ENCODE measurements at regions not wholly inside any gene's neighbourhood (a gene's known extent, or its start where the extent isn't known, plus 50 kb on each side); places are given as distances from the start of the nearest gene placed in this dataset.

DNA sequence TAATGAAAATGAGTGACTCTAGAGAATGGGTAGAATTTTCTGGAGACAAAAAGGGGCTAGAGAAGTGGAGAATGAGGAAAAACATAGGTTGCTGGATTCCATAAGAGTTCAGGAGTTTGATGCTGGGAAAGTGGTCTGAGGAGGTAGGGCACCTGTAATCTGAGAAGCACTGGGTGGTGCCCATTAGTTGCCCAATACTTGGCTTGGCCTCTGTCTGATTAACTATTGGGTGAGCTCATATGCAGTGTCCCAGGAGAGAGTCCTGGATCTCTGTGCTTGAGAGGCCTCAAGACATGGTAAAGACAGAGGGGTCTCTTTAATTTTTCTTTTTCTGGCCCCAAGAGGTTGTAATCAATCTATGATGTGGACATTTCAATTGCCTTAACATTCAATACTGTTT is 390.1 kb downstream of the TDRD3 start:
- intact Hi-C loops (cut with DNase I), result no loop called here
- no peak for DNase-seq
- Histone ChIP-seq H3K4me1 (peaks cover 0 to 36% (median 31%) of the 10 kb centered on the region in 4 donors), H3K27ac (no peak overlapping the region), H3K36me3 (no peaks in the 10 kb centered on the region), H3K27me3 (no peaks in the 10 kb centered on the region), H3K9me3 (no peaks in the 10 kb centered on the region), H3K4me3 (no peak overlapping the region)
- TF ChIP-seq EP300 (IDR thresholded peaks at IDR 0.05), result no peak
- TF ChIP-seq CTCF (IDR thresholded peaks at IDR 0.05), result no peak
- TF ChIP-seq POLR2A (IDR thresholded peaks at IDR 0.05), result no peak
- no peak for TF ChIP-seq POLR2AphosphoS5 (IDR thresholded peaks at IDR 0.05)

- Histone ChIP-seq H3K27me3 (no peaks in the 10 kb centered on the region), H3K4me1 (no peaks in the 10 kb centered on the region), H3K4me3 (no peak overlapping the region), H3K36me3 (no peaks in the 10 kb centered on the region), H3K9me3 (no peaks in the 10 kb centered on the region), H3K27ac (no peak overlapping the region)
- no peak for DNase-seq
- intact Hi-C loops (cut with DNase I), result no loop called here
- TF ChIP-seq POLR2A (IDR thresholded peaks at IDR 0.05) (no peak), CTCF (IDR thresholded peaks at IDR 0.05) (no peak), EP300 (IDR thresholded peaks at IDR 0.05) (no peak), POLR2AphosphoS5 (IDR thresholded peaks at IDR 0.05) (no peak)
These were observed 375.7 kb downstream of the TDRD3 start for GRCh38 chr13:60772726-60773125.

DNA sequence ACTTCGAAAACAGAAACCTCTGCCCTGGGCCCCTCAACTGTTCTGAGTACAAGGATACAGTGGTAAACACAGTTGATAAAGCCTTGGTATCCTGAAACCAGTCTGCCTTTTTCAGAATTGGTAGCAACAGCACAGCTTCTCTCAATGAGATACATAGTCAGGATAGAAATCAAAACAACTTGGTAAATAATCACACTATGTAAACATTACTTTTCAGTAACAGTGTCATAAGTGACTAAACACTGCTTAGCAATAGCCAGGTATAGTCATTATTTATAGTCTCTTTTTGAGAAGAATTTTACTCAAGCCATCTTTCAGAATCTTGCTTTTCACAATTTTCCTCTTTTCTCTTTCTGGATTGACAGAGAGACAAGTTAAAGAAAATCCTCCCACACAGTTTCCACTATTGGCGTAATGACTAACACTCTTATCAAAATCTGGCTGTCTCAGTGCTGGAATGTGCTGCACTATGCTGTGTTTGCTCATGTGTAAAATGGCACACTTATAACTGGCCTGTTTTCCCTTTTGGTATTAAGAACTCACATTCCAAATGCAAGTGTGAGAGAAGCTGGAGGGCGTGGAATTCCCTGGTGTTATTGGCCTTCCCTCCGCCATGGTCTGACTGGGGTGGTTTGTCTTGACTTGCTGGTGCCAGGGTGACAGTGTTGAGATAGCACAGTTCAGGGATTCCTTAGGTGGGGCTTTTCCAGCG is 368.8 kb downstream of the TDRD3 start:
- intact Hi-C loops (cut with DNase I), result no loop called here
- Histone ChIP-seq H3K36me3 (no peaks in the 10 kb centered on the region), H3K27ac (no peak overlapping the region), H3K4me1 (no peaks in the 10 kb centered on the region), H3K27me3 (no peaks in the 10 kb centered on the region), H3K4me3 (no peak overlapping the region), H3K9me3 (no peaks in the 10 kb centered on the region)
- TF ChIP-seq EP300 (IDR thresholded peaks at IDR 0.05), result no peak
- no peak for TF ChIP-seq CTCF (IDR thresholded peaks at IDR 0.05)
- no peak for TF ChIP-seq POLR2AphosphoS5 (IDR thresholded peaks at IDR 0.05)
- no peak for TF ChIP-seq POLR2A (IDR thresholded peaks at IDR 0.05)
- WGBS, 2 donors, result 61 to 73% methylated on average over 5 of the region's 5 CpGs
- no peak for DNase-seq

DNA sequence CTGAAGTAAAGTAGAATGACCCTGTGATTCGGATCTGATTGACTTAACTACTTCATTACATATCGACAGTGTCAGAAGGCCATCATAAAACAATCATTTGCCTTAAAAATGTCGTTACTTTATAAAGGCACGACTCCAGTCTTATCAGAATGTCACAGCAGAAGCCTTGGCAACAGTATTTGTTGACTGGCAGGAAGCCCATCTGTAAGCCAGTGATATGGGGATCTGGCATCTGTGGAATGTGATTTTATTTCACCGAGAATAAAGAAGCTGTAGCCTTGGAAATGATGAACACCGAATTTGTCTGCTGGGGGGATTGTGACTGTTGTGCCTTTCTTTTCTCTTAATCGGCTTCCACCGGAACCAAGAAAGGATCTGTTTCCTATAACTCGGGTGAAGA is 362.5 kb downstream of the TDRD3 start:
- Histone ChIP-seq H3K27ac (no peak overlapping the region), H3K4me1 (peaks cover 0 to 8% (median 1%) of the 10 kb centered on the region in 4 donors), H3K36me3 (no peaks in the 10 kb centered on the region), H3K9me3 (no peaks in the 10 kb centered on the region), H3K4me3 (no peak overlapping the region), H3K27me3 (no peaks in the 10 kb centered on the region)
- intact Hi-C loops (cut with DNase I), result no loop called here
- TF ChIP-seq EP300 (IDR thresholded peaks at IDR 0.05) (no peak), CTCF (IDR thresholded peaks at IDR 0.05) (no peak), POLR2AphosphoS5 (IDR thresholded peaks at IDR 0.05) (no peak), POLR2A (IDR thresholded peaks at IDR 0.05) (no peak)
- DNase-seq, result no peak
- 3 to 12% methylated on average over 9 of the region's 9 CpGs for WGBS, 2 donors

- WGBS, 2 donors, result 69 to 75% methylated on average over 1 of the region's 1 CpG
- no peak for DNase-seq
- TF ChIP-seq CTCF (IDR thresholded peaks at IDR 0.05) (no peak), POLR2AphosphoS5 (IDR thresholded peaks at IDR 0.05) (no peak), EP300 (IDR thresholded peaks at IDR 0.05) (no peak), POLR2A (IDR thresholded peaks at IDR 0.05) (no peak)
- Histone ChIP-seq H3K9me3 (no peaks in the 10 kb centered on the region), H3K4me3 (no peak overlapping the region), H3K36me3 (no peaks in the 10 kb centered on the region), H3K4me1 (peaks cover 0 to 8% (median 1%) of the 10 kb centered on the region in 4 donors), H3K27me3 (no peaks in the 10 kb centered on the region), H3K27ac (no peak overlapping the region)
- intact Hi-C loops (cut with DNase I), result no loop called here
These were observed 361.6 kb downstream of the TDRD3 start for GRCh38 chr13:60758637-60759036.
